ACC112 (cell line): ENCODE measurements at regions not wholly inside any gene's neighbourhood (a gene's known extent, or its start where the extent isn't known, plus 50 kb on each side); places are given as distances from the start of the nearest gene placed in this dataset.

Experiments used
- H2AFZ ChIP-seq: fragments of 200-600 bp; sonication (generic); one replicate; pipeline ENCODE4 v1.6.0; 2017; ENCODE audit warnings: antibody characterized with exemption, low read length; ENCODE audit not compliant: unreplicated experiment
- H3K27ac ChIP-seq: fragments of 200-600 bp; sonication (generic); 2 replicates; pipeline ENCODE4 v1.5.1; 2014; ENCODE audit warnings: low read depth, mild to moderate bottlenecking, antibody characterized with exemption, low read length, moderate library complexity
- H3K27me3 ChIP-seq: fragments of 200-600 bp; sonication (generic); 2 replicates; pipeline ENCODE4 v1.6.1; 2014; ENCODE audit warnings: mild to moderate bottlenecking, antibody characterized with exemption, low read length, moderate library complexity, mixed read lengths; ENCODE audit not compliant: insufficient read depth
- H3K36me3 ChIP-seq: fragments of 200-600 bp; sonication (generic); 2 replicates; pipeline ENCODE4 v1.6.1; 2016; ENCODE audit warnings: mild to moderate bottlenecking, antibody characterized with exemption, low read length, moderate library complexity, mixed read lengths; ENCODE audit not compliant: insufficient read depth
- H3K4me1 ChIP-seq: fragments of 200-600 bp; sonication (generic); one replicate; pipeline ENCODE4 v1.6.1; 2016; ENCODE audit warnings: low read length, mixed read lengths; ENCODE audit not compliant: insufficient read depth, unreplicated experiment, control insufficient read depth
- H3K4me3 ChIP-seq: fragments of 200-600 bp; sonication (generic); 2 replicates; pipeline ENCODE4 v1.5.1; 2014; ENCODE audit warnings: mild to moderate bottlenecking, low read depth, low read length
- H3K79me2 ChIP-seq: fragments of 200-600 bp; sonication (generic); one replicate; pipeline ENCODE4 v1.6.0; 2016; ENCODE audit warnings: low read length; ENCODE audit not compliant: control insufficient read depth, unreplicated experiment, insufficient read depth

- H3K36me3 ChIP-seq, result no peaks in the 10 kb centered on the region
- H3K4me1 ChIP-seq, result no peaks in the 10 kb centered on the region
- H3K27me3 ChIP-seq, result no peaks in the 10 kb centered on the region
- H3K27ac ChIP-seq, result no peak overlapping the region
- H2AFZ ChIP-seq, result no peak overlapping the region
- H3K4me3 ChIP-seq, result no peak overlapping the region
- H3K79me2 ChIP-seq, result no peaks in the 10 kb centered on the region
Observed at GRCh38 chr18:54100920-54101470, 123.5 kb downstream of the MBD2 start.

DNA sequence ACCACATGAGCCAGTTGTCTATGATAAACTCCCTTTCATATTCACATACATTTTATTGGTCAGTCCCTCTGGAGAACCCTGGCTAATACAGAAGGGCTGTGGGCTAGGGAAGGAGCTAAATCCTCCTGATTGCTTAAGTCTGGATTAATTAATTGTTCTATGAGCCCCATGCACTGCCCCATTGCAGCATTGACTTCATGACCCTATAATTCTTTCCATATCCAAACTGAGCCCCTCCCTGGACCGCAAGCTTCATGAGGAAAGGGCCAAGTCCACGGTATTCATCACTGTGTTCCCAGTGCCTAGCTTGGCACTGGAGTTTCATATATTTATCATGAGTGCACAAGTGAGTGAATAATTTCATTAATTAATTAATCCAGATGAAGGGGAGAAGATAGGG, 124.0 kb downstream of the MBD2 start:
- H3K4me3 ChIP-seq, result no peak overlapping the region
- no peaks in the 10 kb centered on the region for H3K27me3 ChIP-seq
- no peaks in the 10 kb centered on the region for H3K4me1 ChIP-seq
- H3K36me3 ChIP-seq, result no peaks in the 10 kb centered on the region
- no peak overlapping the region for H2AFZ ChIP-seq
- no peaks in the 10 kb centered on the region for H3K79me2 ChIP-seq
- H3K27ac ChIP-seq, result no peak overlapping the region

GRCh38 chr18:54094474-54094873, 130.0 kb downstream of the MBD2 start:
- H3K79me2 ChIP-seq, result no peaks in the 10 kb centered on the region
- no peaks in the 10 kb centered on the region for H3K27me3 ChIP-seq
- H3K4me1 ChIP-seq, result no peaks in the 10 kb centered on the region
- no peak overlapping the region for H2AFZ ChIP-seq
- no peak overlapping the region for H3K27ac ChIP-seq
- no peak overlapping the region for H3K4me3 ChIP-seq
- no peaks in the 10 kb centered on the region for H3K36me3 ChIP-seq

GRCh38 chr18:54090856-54091255, 133.6 kb downstream of the MBD2 start:
- Histone ChIP-seq H3K36me3 (no peaks in the 10 kb centered on the region), H3K27ac (no peak overlapping the region), H3K27me3 (no peaks in the 10 kb centered on the region), H3K79me2 (no peaks in the 10 kb centered on the region), H3K4me3 (no peak overlapping the region), H3K4me1 (no peaks in the 10 kb centered on the region), H2AFZ (no peak overlapping the region)

DNA sequence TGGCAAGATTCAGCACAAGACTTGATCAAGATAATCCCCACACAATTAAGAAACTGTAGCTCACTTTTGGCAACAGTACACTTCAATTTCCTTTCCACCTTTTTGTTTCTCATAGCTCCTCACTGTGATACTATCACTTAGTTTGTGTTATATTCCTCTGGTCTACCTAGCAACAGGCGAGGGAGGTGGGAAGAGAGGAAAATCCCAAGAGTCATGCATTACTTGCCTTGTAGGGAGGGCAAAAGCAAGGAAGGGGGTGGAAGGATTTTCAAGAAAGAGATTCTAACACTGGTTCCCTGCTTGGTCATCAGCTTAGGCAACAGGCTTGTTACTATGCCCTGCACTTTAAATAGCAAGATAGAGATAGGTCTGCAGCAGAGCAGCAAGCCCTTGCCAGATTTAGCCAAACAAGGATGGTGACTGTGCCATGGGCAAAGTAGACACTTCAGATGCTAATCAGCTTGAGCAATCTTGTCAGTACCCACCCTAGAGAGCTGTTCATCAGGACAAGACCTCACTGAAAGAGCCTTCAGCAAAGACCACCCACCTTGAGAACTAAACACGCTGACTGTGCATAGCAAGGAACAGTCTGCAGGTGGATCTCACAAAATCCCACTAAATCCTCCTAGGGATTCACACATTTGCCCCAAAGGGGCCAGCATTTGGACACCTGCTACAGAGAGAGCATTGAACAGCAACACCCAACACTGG, 134.6 kb downstream of the MBD2 start:
- no peak overlapping the region for H2AFZ ChIP-seq

DNA sequence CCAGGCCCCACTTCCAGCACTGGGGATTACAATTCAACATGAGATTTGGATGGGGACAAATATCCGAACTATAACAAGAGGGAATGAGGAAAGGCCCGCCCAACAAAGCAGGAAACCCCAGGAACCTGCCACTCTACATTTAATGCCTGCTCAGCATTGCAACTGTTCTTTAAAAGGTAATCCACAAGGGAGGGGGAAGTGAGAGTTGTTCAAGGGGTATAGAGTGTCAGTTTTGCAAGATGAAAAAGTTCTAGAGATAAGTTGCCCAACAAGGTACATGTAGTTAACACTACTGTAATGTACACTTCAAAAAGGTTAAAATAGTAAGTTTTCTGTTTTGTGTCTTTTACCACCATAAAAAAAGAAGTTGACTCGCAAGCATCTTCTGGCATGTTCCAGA, 137.6 kb downstream of the MBD2 start:
- Histone ChIP-seq H2AFZ (no peak overlapping the region), H3K4me3 (no peak overlapping the region), H3K27ac (no peak overlapping the region), H3K4me1 (no peaks in the 10 kb centered on the region), H3K36me3 (no peaks in the 10 kb centered on the region), H3K79me2 (no peaks in the 10 kb centered on the region), H3K27me3 (no peaks in the 10 kb centered on the region)

More for the DNA sequence above, 134.6 kb downstream of the MBD2 start:
- Histone ChIP-seq H3K36me3 (no peaks in the 10 kb centered on the region), H3K27me3 (no peaks in the 10 kb centered on the region), H3K27ac (no peak overlapping the region), H3K4me3 (no peak overlapping the region), H3K79me2 (no peaks in the 10 kb centered on the region), H3K4me1 (no peaks in the 10 kb centered on the region)

DNA sequence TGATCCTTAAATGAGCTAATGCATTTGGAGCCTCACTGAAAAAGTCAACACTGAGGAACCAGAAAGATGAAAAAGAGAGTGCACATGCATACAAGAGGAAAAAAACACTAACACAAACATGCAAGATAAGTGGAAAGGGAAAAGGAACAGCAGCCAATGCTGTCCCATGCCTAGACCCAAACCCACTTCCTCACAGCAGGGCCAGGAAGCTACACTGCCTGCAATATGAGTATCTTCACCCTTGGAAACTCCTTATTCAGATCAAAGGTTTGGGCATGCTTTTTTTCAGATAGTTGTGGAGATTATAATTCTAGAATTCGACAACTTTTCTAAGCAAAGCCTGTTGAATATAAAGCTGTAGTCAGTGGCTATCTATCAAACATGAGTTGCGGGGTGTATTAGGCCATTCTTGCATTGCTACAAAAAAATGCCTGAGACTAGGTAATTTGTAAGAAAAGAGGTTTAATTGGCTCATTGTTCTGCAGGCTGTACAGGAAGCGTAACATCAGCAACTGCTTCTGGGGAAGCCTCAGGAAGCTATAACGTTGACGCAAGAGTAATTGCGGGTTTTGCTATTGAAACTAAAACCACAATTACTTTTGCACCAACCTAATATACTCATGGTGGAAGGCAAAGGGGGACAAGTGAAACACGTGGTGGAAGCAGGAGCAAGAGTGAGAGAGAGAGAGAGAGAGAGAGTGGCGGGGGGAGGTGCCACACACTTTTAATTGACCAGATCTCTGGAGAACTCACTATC, 138.2 kb downstream of the MBD2 start:
- Histone ChIP-seq H3K27me3 (no peaks in the 10 kb centered on the region), H2AFZ (no peak overlapping the region), H3K27ac (no peak overlapping the region), H3K36me3 (no peaks in the 10 kb centered on the region), H3K4me3 (no peak overlapping the region), H3K79me2 (no peaks in the 10 kb centered on the region), H3K4me1 (no peaks in the 10 kb centered on the region)

DNA sequence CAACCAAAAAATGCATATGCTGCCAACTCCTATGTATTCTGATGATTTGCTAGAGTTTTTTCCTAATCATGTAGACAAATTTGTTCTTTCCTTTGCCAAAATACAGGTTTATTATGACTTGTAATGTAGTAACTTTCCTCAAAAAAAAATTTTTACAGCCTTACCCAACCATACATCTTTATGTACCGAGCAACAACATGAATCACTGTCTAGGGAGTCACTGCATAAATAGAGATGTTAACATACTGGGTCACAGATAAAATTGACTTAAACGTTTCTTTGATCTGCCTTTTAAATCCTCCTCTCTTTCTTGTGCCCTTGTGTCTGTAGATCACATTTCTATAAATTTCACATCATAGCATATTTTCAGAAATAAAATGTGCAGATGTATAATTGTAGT, 143.6 kb downstream of the MBD2 start:
- 0 out of 2 replicates have a peak, but pooled peaks cover 3% of the 10 kb centered on the region for H3K27me3 ChIP-seq
- H3K4me3 ChIP-seq, result no peak overlapping the region
- H3K4me1 ChIP-seq, result no peaks in the 10 kb centered on the region
- H3K36me3 ChIP-seq, result no peaks in the 10 kb centered on the region
- no peak overlapping the region for H2AFZ ChIP-seq
- no peak overlapping the region for H3K27ac ChIP-seq
- no peaks in the 10 kb centered on the region for H3K79me2 ChIP-seq

- Histone ChIP-seq H3K4me1 (no peaks in the 10 kb centered on the region), H3K36me3 (no peaks in the 10 kb centered on the region), H3K27ac (no peak overlapping the region), H3K4me3 (no peak overlapping the region), H3K79me2 (no peaks in the 10 kb centered on the region), H2AFZ (no peak overlapping the region), H3K27me3 (0 out of 2 replicates have a peak, but pooled peaks cover 3% of the 10 kb centered on the region)
Observed at GRCh38 chr18:54076166-54076565, 148.3 kb downstream of the MBD2 start.

DNA sequence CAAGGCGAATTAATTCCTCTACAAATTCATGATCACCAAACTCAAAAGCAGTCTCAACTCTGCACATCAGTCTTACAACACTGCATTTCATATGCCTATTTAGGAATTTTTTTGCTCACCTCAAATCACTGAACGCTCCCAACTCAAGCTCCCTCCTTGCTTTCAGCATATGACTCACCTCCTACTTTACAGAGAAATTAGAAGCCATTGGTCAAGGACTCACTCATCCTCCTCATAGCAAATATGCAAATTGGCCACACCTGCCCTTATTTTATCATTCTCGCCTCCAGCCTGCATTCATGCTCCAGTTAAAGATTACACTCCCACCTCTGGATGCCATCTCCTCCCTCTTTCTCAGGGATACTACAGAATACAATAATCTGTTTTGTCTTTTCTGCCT, 148.8 kb downstream of the MBD2 start:
- Histone ChIP-seq H2AFZ (no peak overlapping the region), H3K27ac (no peak overlapping the region), H3K4me3 (no peak overlapping the region), H3K4me1 (no peaks in the 10 kb centered on the region), H3K79me2 (no peaks in the 10 kb centered on the region), H3K27me3 (0 out of 2 replicates have a peak, but pooled peaks cover 3% of the 10 kb centered on the region), H3K36me3 (no peaks in the 10 kb centered on the region)

DNA sequence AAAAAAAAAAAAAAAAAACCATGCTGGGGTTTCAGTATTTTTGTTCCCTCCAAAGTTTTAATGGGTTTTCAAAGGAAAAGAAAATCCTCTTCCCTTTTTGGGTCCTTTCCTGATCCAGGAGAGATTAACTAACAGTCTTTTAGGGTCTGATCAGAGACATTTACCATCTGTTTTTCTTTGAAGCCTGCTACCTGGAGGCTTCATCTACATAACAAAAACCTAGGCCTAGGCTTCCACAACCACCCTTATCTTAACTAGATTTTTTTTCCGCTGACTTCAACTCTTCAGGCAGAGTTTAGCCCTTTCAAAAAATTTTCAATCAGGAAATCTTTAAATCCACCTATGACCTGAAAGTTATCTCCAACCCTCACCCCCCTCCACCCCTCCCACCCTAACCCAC, 154.7 kb downstream of the MBD2 start:
- Histone ChIP-seq H3K79me2 (no peaks in the 10 kb centered on the region), H3K27me3 (no peaks in the 10 kb centered on the region), H3K4me1 (no peaks in the 10 kb centered on the region), H3K36me3 (no peaks in the 10 kb centered on the region), H3K27ac (no peak overlapping the region), H3K4me3 (no peak overlapping the region), H2AFZ (no peak overlapping the region)
